ENCODE measurements at regions not wholly inside any gene's neighbourhood (a gene's known extent, or its start where the extent isn't known, plus 50 kb on each side); places are given as distances from the start of the nearest gene placed in this dataset.

DNA sequence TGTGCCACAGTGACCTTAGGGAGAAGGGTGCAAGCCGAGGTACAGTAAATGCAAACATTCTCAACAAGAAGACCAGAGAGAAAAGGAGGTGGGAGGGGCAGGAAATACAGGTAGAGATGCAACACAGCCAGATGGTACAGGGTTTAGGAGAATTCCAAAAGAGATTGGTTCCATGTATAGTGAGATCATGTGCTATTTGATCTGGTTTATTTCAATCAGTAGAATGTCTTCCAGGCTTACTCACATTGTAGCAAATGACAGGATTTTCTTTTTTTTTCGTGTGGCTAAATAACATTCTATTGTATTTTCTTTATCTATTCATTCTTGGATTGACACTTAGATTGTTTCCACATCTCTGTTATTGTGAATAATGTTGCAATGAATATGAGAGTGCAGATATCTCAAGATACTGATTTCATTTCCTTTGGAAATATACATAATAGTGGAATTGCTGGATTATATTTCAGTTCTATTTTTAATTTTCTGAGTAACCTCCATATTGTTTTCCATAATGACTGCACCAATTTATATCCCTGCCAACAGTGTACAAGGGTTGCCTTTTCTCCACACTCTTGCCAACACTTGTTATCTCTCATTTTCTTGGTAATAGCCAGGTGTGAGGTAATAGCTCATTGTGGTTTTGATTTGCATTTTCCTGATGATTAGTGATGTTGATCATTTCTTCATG lies 107.8 kb upstream of the GAS1 start:
- TF ChIP-seq EZH2 (IDR thresholded peaks at IDR 0.05; ENCODE audit: low read depth), result no peak
- TF ChIP-seq, protein P1, sequence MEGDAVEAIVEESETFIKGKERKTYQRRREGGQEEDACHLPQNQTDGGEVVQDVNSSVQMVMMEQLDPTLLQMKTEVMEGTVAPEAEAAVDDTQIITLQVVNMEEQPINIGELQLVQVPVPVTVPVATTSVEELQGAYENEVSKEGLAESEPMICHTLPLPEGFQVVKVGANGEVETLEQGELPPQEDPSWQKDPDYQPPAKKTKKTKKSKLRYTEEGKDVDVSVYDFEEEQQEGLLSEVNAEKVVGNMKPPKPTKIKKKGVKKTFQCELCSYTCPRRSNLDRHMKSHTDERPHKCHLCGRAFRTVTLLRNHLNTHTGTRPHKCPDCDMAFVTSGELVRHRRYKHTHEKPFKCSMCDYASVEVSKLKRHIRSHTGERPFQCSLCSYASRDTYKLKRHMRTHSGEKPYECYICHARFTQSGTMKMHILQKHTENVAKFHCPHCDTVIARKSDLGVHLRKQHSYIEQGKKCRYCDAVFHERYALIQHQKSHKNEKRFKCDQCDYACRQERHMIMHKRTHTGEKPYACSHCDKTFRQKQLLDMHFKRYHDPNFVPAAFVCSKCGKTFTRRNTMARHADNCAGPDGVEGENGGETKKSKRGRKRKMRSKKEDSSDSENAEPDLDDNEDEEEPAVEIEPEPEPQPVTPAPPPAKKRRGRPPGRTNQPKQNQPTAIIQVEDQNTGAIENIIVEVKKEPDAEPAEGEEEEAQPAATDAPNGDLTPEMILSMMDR (conservative IDR thresholded peaks at IDR 0.05), result no peak
- intact Hi-C loops (cut with micrococcal nuclease; ENCODE audit: unreplicated experiment), result no loop called here
- no peaks in the 10 kb centered on the region for H3K4me1 ChIP-seq (replicated peaks; ENCODE audit: insufficient read depth)
- H3K4me2 ChIP-seq, result no peak overlapping the region
- no peaks in the 10 kb centered on the region for H3F3A ChIP-seq (ENCODE audit: insufficient read depth, low read depth)
- no peak overlapping the region for H2AFZ ChIP-seq
- no peaks in the 10 kb centered on the region for H3K79me2 ChIP-seq (ENCODE audit: low read depth)
- POLR2A ChIA-PET (ENCODE audit: unreplicated experiment), result no interaction called here
- H4K20me1 ChIP-seq (ENCODE audit: insufficient read depth), result no peaks in the 10 kb centered on the region
- no peaks in the 10 kb centered on the region for H3K27me3 ChIP-seq (ENCODE audit: insufficient read depth, low read depth)
- no peaks in the 10 kb centered on the region for H3K9me2 ChIP-seq (ENCODE audit: insufficient read depth)
- no peaks in the 10 kb centered on the region for H3K36me3 ChIP-seq (ENCODE audit: low read depth)
- no peak overlapping the region for H3K4me3 ChIP-seq
- H3K27ac ChIP-seq, result no peak overlapping the region
- no peaks in the 10 kb centered on the region for H3K9me3 ChIP-seq (ENCODE audit: insufficient read depth, low read depth)
- no peak for DNase-seq
- BruUV-seq (replicated peaks), result no TSS peak
- CTCF ChIA-PET, result no interaction called here

DNA sequence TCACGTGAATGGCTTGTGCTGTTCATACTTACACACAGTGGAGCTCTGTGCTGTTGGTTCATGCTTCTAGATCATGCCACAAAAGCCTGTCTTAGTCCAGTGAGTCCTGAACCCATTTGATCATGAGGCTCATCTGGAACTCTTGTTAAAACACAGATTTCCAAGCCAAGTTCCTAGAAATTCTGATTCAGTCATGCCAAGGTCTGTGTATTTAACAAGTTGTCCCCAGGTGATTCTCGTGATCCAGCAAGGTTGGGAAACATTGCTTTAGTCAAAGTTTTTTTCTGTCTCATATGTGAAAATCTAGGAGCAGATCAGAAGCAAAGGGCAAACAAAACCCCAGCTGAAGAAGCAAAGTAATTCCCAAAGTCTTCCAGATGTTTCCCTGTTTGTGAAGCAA lies 112.5 kb upstream of the GAS1 start:
- Histone ChIP-seq H2AFZ (no peak overlapping the region), H3K4me2 (no peak overlapping the region), H3K9me2 (ENCODE audit: insufficient read depth) (no peaks in the 10 kb centered on the region), H3K79me2 (ENCODE audit: low read depth) (no peaks in the 10 kb centered on the region), H3K27ac (no peak overlapping the region), H4K20me1 (ENCODE audit: insufficient read depth) (no peaks in the 10 kb centered on the region), H3F3A (ENCODE audit: insufficient read depth, low read depth) (no peaks in the 10 kb centered on the region), H3K27me3 (ENCODE audit: insufficient read depth, low read depth) (no peaks in the 10 kb centered on the region), H3K9me3 (ENCODE audit: insufficient read depth, low read depth) (no peaks in the 10 kb centered on the region), H3K36me3 (ENCODE audit: low read depth) (no peaks in the 10 kb centered on the region), H3K4me1 (replicated peaks; ENCODE audit: insufficient read depth) (no peaks in the 10 kb centered on the region), H3K4me3 (no peak overlapping the region)
- ChIA-PET POLR2A (ENCODE audit: unreplicated experiment) (no interaction called here), CTCF (no interaction called here)
- BruUV-seq (replicated peaks), result no TSS peak
- TF ChIP-seq EZH2 (IDR thresholded peaks at IDR 0.05; ENCODE audit: low read depth), result no peak
- TF ChIP-seq, protein P1 (conservative IDR thresholded peaks at IDR 0.05), result no peak
- intact Hi-C loops (cut with micrococcal nuclease; ENCODE audit: unreplicated experiment), result no loop called here
- DNase-seq, result no peak

DNA sequence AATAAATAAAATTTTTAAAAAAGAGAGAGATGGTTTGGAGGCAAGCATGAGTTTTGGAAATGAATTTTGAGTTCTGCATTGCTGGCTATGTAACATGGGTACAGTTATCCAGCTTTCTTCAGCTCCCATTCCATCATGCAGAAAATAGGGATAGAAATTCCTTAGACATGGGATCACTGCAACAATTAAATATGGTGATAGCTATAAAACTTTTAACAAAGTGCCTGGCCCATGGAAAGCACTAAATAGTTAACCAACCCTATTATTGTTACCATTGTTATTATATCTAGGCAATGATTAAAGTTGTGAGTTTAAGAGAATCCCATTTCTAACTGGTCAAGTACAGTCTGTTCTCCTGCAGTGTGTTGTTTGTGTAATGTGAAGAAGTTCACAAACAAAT lies 115.4 kb upstream of the GAS1 start:
- no peak overlapping the region for H3K27ac ChIP-seq
- no TSS peak for BruUV-seq (replicated peaks)
- H3F3A ChIP-seq (ENCODE audit: insufficient read depth, low read depth), result no peaks in the 10 kb centered on the region
- no peaks in the 10 kb centered on the region for H3K79me2 ChIP-seq (ENCODE audit: low read depth)
- TF ChIP-seq, protein P1 (conservative IDR thresholded peaks at IDR 0.05), result no peak
- no peak for TF ChIP-seq EZH2 (IDR thresholded peaks at IDR 0.05; ENCODE audit: low read depth)
- POLR2A ChIA-PET (ENCODE audit: unreplicated experiment), result no interaction called here
- intact Hi-C loops (cut with micrococcal nuclease; ENCODE audit: unreplicated experiment), result no loop called here
- H4K20me1 ChIP-seq (ENCODE audit: insufficient read depth), result no peaks in the 10 kb centered on the region
- no peaks in the 10 kb centered on the region for H3K4me1 ChIP-seq (replicated peaks; ENCODE audit: insufficient read depth)
- H3K36me3 ChIP-seq (ENCODE audit: low read depth), result no peaks in the 10 kb centered on the region
- no peaks in the 10 kb centered on the region for H3K9me2 ChIP-seq (ENCODE audit: insufficient read depth)
- H3K9me3 ChIP-seq (ENCODE audit: insufficient read depth, low read depth), result no peaks in the 10 kb centered on the region
- H3K27me3 ChIP-seq (ENCODE audit: insufficient read depth, low read depth), result no peaks in the 10 kb centered on the region
- no peak overlapping the region for H3K4me3 ChIP-seq
- no peak overlapping the region for H3K4me2 ChIP-seq
- CTCF ChIA-PET, result no interaction called here
- no peak overlapping the region for H2AFZ ChIP-seq
- DNase-seq, result no peak
